Esophagus muscularis mucosa (tissue), 3 donors: ENCODE measurements at regions not wholly inside any gene's neighbourhood (a gene's known extent, or its start where the extent isn't known, plus 50 kb on each side); places are given as distances from the start of the nearest gene placed in this dataset.

ENCODE experiments used
- CTCF ChIP-seq, 3 experiments: fragments of 200-600 bp in 2 of 3; fragments of 450-650 bp in 1 of 3; sonication (generic) in 2 of 3; IDR thresholded peaks; one replicate each; pipeline ENCODE4 v1.5.1; 2017 to 2019; ENCODE audit warnings: antibody characterized with exemption in 3 of 3, mild to moderate bottlenecking in 2 of 3, moderate library complexity in 1 of 3
- POLR2A ChIP-seq: fragments of 450-650 bp; IDR thresholded peaks from one replicate; pipeline ENCODE4 v1.6.1; 2017; ENCODE audit warnings: antibody characterized with exemption, moderate library complexity, mild to moderate bottlenecking, low read depth
- POLR2AphosphoS5 ChIP-seq, 2 donors: sonication (generic); formaldehyde crosslinking; IDR thresholded peaks; one replicate each; pipeline ENCODE4 v1.6.1; 2017; ENCODE audit warnings: antibody characterized with exemption in 2 of 2

GRCh38 chr10:57864765-57865680 is 402.7 kb downstream of the IPMK start:
- TF ChIP-seq CTCF (IDR thresholded peaks at IDR 0.05) (no peak), POLR2AphosphoS5 (IDR thresholded peaks at IDR 0.05) (no peak), POLR2A (no peak)
